ENCODE measurements at regions not wholly inside any gene's neighbourhood (a gene's known extent, or its start where the extent isn't known, plus 50 kb on each side); places are given as distances from the start of the nearest gene placed in this dataset.

DNA sequence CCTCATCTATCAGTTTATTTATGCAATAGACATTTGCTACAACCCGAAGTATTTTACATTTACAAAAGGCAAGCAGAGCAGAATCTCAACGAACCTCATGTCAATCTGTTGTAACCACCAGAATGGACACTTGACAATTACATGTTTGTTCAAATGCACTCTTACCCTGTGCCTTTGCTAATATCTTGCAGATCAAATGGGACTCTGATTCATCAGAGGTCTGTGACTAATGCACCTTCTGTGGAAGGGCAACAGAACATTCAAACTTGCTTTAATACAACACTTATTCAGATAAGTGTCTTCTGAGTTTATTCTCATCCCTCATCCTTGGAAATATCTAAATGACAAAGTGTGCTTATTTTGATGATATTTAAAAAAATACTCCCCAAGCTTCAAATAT, 644.7 kb upstream of the PCDH10 start:
- TF ChIP-seq, protein P1, sequence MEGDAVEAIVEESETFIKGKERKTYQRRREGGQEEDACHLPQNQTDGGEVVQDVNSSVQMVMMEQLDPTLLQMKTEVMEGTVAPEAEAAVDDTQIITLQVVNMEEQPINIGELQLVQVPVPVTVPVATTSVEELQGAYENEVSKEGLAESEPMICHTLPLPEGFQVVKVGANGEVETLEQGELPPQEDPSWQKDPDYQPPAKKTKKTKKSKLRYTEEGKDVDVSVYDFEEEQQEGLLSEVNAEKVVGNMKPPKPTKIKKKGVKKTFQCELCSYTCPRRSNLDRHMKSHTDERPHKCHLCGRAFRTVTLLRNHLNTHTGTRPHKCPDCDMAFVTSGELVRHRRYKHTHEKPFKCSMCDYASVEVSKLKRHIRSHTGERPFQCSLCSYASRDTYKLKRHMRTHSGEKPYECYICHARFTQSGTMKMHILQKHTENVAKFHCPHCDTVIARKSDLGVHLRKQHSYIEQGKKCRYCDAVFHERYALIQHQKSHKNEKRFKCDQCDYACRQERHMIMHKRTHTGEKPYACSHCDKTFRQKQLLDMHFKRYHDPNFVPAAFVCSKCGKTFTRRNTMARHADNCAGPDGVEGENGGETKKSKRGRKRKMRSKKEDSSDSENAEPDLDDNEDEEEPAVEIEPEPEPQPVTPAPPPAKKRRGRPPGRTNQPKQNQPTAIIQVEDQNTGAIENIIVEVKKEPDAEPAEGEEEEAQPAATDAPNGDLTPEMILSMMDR (IDR thresholded peaks at IDR 0.05; ENCODE audit: insufficient read depth, low read length): no peak
- TF ChIP-seq POLR2AphosphoS5 (IDR thresholded peaks at IDR 0.05; ENCODE audit: low read depth) (no peak), GABPA (IDR thresholded peaks at IDR 0.05; ENCODE audit: low read depth) (no peak)
